ENCODE measurements at regions not wholly inside any gene's neighbourhood (a gene's known extent, or its start where the extent isn't known, plus 50 kb on each side); places are given as distances from the start of the nearest gene placed in this dataset.

DNA sequence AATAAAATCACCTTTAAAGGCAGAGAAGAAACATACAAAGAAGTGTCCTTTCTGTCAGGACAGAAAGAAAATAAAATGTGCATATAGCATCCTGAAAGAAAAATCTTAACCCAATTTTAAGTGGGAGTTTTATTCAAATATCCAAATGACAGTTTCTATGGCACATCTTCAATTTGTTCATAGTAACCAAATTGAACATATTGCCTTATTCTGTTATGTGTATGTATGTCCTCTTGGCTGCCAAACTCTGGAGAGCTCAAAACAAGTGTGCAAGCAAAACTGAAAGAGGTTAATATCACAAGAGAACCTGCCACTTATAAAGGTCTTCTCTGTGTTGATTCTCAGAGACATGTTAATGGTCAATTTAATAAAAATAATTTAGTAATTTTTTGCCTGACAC, 334.7 kb downstream of the BCKDHB start:
- Histone ChIP-seq H3K9me3 (no peaks in the 10 kb centered on the region), H3K36me3 (ENCODE audit: low read depth, missing control alignments) (no peaks in the 10 kb centered on the region), H3K4me1 (no peaks in the 10 kb centered on the region), H3K27ac (no peak overlapping the region), H3K4me3 (no peak overlapping the region), H3K27me3 (no peaks in the 10 kb centered on the region)
- TF ChIP-seq POLR2A (IDR thresholded peaks at IDR 0.05) (no peak), CTCF (IDR thresholded peaks at IDR 0.05) (no peak)
- intact Hi-C loops (cut with DNase I; ENCODE audit: low total_unique reads), result no loop called here
- DNase-seq, result no peak

DNA sequence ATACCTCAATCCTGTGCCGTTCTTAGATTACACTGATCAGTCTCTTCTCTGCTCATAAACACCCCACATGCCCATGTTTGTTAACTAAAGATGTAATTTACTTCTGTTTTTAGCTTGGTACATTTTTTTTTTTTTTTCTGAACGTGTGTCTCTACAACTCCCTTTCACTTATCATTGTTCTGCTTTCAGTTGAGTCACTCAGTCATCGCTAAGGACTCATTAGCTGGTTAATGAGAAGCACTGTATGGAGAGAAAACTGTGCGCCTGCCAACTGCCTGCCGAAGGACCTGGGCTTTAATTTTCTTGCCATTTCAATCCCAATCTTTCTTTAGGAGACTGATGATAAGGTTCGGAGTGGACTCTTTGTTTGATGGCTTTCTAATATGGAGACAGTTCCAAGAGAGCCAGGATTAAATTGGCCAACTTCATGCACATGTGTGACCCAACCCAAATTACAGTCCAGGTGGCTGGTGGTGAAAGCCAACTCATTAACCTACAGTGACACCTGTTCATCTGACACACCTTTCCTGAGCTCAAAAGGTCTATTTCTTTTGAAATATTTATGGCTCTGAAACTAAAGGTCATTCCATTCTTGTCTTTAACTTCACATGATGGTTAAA, 334.1 kb downstream of the BCKDHB start:
- no peak for DNase-seq
- WGBS, 2 donors, result 77 to 80% methylated on average over 6 of the region's 6 CpGs
- Histone ChIP-seq H3K27me3 (no peaks in the 10 kb centered on the region), H3K36me3 (ENCODE audit: low read depth, missing control alignments) (no peaks in the 10 kb centered on the region), H3K27ac (no peak overlapping the region), H3K4me3 (no peak overlapping the region), H3K4me1 (no peaks in the 10 kb centered on the region), H3K9me3 (no peaks in the 10 kb centered on the region)
- intact Hi-C loops (cut with DNase I; ENCODE audit: low total_unique reads), result no loop called here
- TF ChIP-seq POLR2A (IDR thresholded peaks at IDR 0.05) (no peak), CTCF (IDR thresholded peaks at IDR 0.05) (no peak)

DNA sequence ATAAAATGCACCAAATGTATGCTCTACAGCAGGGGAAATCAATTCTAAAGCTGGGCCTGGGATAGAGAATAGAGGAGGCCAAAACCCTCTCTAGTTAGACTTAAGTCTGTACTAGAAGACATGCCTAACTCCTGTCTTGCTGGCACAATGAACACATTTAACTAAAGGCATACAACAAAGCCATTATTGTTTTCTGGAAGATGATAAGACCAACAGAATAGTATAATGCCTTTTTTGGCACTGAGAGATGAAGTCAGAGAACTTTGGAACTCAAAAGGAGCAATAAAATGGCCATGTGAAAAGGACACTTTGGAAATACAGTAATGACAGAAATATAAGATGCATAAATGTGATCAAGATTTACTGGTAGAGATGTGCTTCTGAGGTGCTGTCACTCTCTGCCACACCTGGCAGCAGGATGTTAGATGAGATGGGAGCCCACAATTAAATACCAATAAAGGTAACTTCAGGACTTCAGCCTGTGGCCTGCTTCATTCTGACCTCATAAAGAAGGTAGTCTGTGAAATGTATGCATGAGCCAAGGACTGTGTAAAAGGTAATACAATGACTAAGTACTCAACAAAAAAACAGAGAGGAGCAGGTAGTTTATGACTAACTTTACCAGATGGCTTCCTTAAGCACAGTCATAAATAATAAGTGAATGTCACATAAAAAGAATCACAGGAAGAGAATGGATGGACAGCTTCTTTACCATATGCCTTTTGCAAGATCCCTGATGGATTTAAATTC, 333.4 kb downstream of the BCKDHB start:
- Histone ChIP-seq H3K36me3 (ENCODE audit: low read depth, missing control alignments) (no peaks in the 10 kb centered on the region), H3K9me3 (no peaks in the 10 kb centered on the region), H3K27me3 (no peaks in the 10 kb centered on the region), H3K4me3 (no peak overlapping the region), H3K4me1 (no peaks in the 10 kb centered on the region), H3K27ac (no peak overlapping the region)
- DNase-seq, result no peak
- no peak for TF ChIP-seq CTCF (IDR thresholded peaks at IDR 0.05)
- no peak for TF ChIP-seq POLR2A (IDR thresholded peaks at IDR 0.05)
- intact Hi-C loops (cut with DNase I; ENCODE audit: low total_unique reads), result no loop called here

GRCh38 chr6:80438772-80439171, 332.3 kb downstream of the BCKDHB start:
- intact Hi-C loops (cut with DNase I; ENCODE audit: low total_unique reads), result no loop called here
- WGBS, 2 donors, result 71 to 89% methylated on average over 2 of the region's 2 CpGs
- H3K36me3 ChIP-seq (ENCODE audit: low read depth, missing control alignments), result no peaks in the 10 kb centered on the region
- H3K4me1 ChIP-seq, result no peaks in the 10 kb centered on the region
- no peaks in the 10 kb centered on the region for H3K27me3 ChIP-seq
- no peak for DNase-seq
- no peak overlapping the region for H3K27ac ChIP-seq
- H3K4me3 ChIP-seq, result no peak overlapping the region
- TF ChIP-seq CTCF (IDR thresholded peaks at IDR 0.05) (no peak), POLR2A (IDR thresholded peaks at IDR 0.05) (no peak)
- H3K9me3 ChIP-seq, result no peaks in the 10 kb centered on the region

DNA sequence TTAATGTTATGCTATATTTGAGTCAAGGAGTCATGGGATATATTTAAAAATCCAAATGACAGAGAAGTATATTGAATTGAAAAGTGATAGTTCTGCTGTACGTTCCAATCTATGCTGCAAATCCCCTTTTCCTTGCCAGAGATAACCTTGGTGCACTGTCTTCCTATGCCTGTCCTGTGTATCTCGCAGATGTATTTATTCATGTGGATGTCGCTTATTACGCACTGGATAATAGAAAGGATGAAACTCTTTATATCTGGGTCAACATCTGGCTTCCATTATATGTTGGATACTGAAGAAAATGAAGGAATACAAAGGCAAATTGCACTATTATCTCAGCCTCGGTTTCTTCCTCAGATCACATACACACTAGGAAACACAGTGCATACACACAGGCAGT, 331.3 kb downstream of the BCKDHB start:
- no peaks in the 10 kb centered on the region for H3K9me3 ChIP-seq
- DNase-seq, result no peak
- 96 to 99% methylated on average over 5 of the region's 5 CpGs for WGBS, 2 donors
- intact Hi-C loops (cut with DNase I; ENCODE audit: low total_unique reads), result no loop called here
- H3K4me1 ChIP-seq, result no peaks in the 10 kb centered on the region
- no peak for TF ChIP-seq POLR2A (IDR thresholded peaks at IDR 0.05)
- TF ChIP-seq CTCF (IDR thresholded peaks at IDR 0.05), result no peak
- no peaks in the 10 kb centered on the region for H3K27me3 ChIP-seq
- no peak overlapping the region for H3K4me3 ChIP-seq
- no peak overlapping the region for H3K27ac ChIP-seq
- H3K36me3 ChIP-seq (ENCODE audit: low read depth, missing control alignments), result no peaks in the 10 kb centered on the region

Measured in testis (tissue), 2 donors.